Activated CD8-positive, alpha-beta T cell treated with anti-CD3 and anti-CD28 coated beads for 36 hours (primary cell): ENCODE measurements at regions not wholly inside any gene's neighbourhood (a gene's known extent, or its start where the extent isn't known, plus 50 kb on each side); places are given as distances from the start of the nearest gene placed in this dataset.

ENCODE experiments used
- ATAC-seq: fragments of 200-7000 bp; cut with Tn5 transposase; one replicate; pipeline ENCODE4 v1.10.0; 2021; ENCODE audit warnings: mild to moderate bottlenecking, moderate library complexity
- CTCF ChIA-PET: fragments of 350-600 bp; sonication (Branson Sonifier 250); formaldehyde crosslinking; loops from one replicate; lab custom pipeline; 2021; ENCODE audit warnings: antibody characterized with exemption; lab: Charles Lee
- POLR2A ChIA-PET: fragments of 350-600 bp; sonication (Branson Sonifier 250); formaldehyde crosslinking; loops from one replicate; lab custom pipeline; 2021; ENCODE audit warnings: antibody characterized with exemption; lab: Charles Lee
- DNase-seq: peaks from one replicate; pipeline ENCODE4 v3.0.0-alpha.2; 2020
- H3K27ac Mint-ChIP-seq: one replicate; pipeline ENCODE4 v1.8.0; 2021; ENCODE audit warnings: mild to moderate bottlenecking, mixed read lengths
- H3K27me3 Mint-ChIP-seq: one replicate; pipeline ENCODE4 v1.8.0; 2021; ENCODE audit warnings: mixed read lengths
- H3K36me3 Mint-ChIP-seq: one replicate; pipeline ENCODE4 v1.8.0; 2021; ENCODE audit warnings: low read depth, mixed read lengths
- H3K4me1 Mint-ChIP-seq: one replicate; pipeline ENCODE4 v1.8.0; 2021; ENCODE audit warnings: low read depth, mixed read lengths
- H3K4me3 Mint-ChIP-seq: one replicate; pipeline ENCODE4 v1.8.0; 2021; ENCODE audit warnings: mild to moderate bottlenecking, moderate library complexity, mixed read lengths
- H3K9me3 Mint-ChIP-seq: one replicate; pipeline ENCODE4 v1.8.0; 2021; ENCODE audit warnings: mixed read lengths
- intact Hi-C: fragments of 100-400 bp; cut with micrococcal nuclease; formaldehyde crosslinking; loops from one replicate; pipeline ENCODE4 v1.10.0; 2022
- TF ChIP-seq, protein P1 (sequence below): fragments of 200-600 bp; IDR thresholded peaks from one replicate; pipeline ENCODE4 v1.8.0; 2022; ENCODE audit warnings: antibody characterized with exemption, mild to moderate bottlenecking

- ATAC-seq (no peak), DNase-seq (no peak)
- Mint-ChIP-seq H3K9me3 (peaks cover 6% of the 10 kb centered on the region), H3K4me3 (no peak overlapping the region), H3K4me1 (no peaks in the 10 kb centered on the region), H3K27ac (no peak overlapping the region), H3K36me3 (no peaks in the 10 kb centered on the region), H3K27me3 (peaks cover 1% of the 10 kb centered on the region)
- intact Hi-C loops = no loop called here
- TF ChIP-seq, protein P1, sequence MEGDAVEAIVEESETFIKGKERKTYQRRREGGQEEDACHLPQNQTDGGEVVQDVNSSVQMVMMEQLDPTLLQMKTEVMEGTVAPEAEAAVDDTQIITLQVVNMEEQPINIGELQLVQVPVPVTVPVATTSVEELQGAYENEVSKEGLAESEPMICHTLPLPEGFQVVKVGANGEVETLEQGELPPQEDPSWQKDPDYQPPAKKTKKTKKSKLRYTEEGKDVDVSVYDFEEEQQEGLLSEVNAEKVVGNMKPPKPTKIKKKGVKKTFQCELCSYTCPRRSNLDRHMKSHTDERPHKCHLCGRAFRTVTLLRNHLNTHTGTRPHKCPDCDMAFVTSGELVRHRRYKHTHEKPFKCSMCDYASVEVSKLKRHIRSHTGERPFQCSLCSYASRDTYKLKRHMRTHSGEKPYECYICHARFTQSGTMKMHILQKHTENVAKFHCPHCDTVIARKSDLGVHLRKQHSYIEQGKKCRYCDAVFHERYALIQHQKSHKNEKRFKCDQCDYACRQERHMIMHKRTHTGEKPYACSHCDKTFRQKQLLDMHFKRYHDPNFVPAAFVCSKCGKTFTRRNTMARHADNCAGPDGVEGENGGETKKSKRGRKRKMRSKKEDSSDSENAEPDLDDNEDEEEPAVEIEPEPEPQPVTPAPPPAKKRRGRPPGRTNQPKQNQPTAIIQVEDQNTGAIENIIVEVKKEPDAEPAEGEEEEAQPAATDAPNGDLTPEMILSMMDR = no peak
- POLR2A ChIA-PET = no interaction called here
- CTCF ChIA-PET = interaction anchor here (1.2 kb wide), 1 partner anchor 9 kb away, joined by 3 read pairs; no protein-coding TSS in a partner anchor
These were observed 86.2 kb upstream of the SALL3 start for GRCh38 chr18:78893281-78894032.

DNA sequence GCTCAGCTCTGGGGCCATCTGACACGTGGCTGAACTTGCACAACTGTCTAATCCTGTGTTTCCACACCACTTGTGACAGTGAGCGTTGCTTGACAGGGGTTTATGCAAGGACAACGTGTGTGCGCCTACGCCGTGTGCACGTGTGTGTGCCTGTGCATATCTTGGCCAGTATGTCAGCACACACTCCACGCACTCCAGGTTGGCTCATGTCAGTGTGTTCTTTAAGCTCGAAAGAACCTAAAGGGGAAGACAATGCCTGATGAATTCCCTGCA lies 85.6 kb upstream of the SALL3 start:
- intact Hi-C loops = no loop called here
- POLR2A ChIA-PET = no interaction called here

GRCh38 chr18:78895207-78896001 lies 84.2 kb upstream of the SALL3 start:
- peaks cover 1% of the 10 kb centered on the region for H3K27me3 Mint-ChIP-seq

More for the DNA sequence above, 85.6 kb upstream of the SALL3 start:
- Mint-ChIP-seq H3K36me3 (no peaks in the 10 kb centered on the region), H3K27ac (no peak overlapping the region), H3K27me3 (peaks cover 1% of the 10 kb centered on the region), H3K4me3 (no peak overlapping the region), H3K4me1 (no peaks in the 10 kb centered on the region), H3K9me3 (peaks cover 5% of the 10 kb centered on the region)
- TF ChIP-seq, protein P1 = no peak
- CTCF ChIA-PET = interaction anchor here (1.2 kb wide), 1 partner anchor 10 kb away, joined by 3 read pairs; no protein-coding TSS in a partner anchor
- ATAC-seq (no peak), DNase-seq (no peak)

DNA sequence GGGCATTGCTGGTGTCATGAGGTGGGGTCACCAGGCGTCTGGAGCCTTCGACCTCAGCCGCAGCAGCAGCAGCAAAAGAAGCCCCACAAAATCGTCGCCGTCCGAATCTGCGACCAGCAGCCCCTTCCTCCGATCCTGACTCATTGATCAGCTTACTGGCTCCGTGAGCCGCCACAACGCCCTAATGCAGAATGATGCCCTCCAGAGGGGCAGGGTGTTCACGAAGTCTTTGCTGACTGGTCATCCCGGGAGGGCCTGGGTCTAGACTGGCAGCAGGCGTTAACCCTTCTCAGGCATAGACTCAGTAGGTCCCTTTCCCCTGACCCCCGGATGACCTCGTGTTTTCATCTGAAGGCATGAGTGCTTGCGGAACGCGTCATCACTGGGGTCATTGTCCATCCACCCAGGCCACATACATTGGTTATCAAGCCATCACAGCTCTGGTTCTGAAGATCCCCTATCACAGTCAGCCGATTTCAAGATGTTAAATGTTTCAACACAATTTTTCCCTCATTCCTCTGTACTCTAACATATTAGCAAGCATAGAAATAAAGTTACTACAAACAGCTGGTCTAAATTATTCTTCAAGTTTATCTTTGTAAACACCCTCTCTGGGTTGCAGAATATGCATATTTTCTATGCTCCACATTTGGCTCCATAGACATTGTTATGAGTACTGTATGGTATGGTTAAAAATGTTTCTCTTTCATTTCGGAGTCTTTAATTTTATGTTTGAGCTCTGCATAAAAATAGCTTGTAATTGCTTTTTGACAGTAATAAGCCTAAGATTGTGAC lies 83.3 kb upstream of the SALL3 start:
- no peak overlapping the region for H3K27ac Mint-ChIP-seq
- ATAC-seq = no peak
- H3K9me3 Mint-ChIP-seq = no peaks in the 10 kb centered on the region
- H3K4me3 Mint-ChIP-seq = no peak overlapping the region
- POLR2A ChIA-PET = interaction anchor here (0.9 kb wide), 1 partner anchor 43 kb away, joined by 3 read pairs; no protein-coding TSS in a partner anchor
- CTCF ChIA-PET = no interaction called here
- no peaks in the 10 kb centered on the region for H3K4me1 Mint-ChIP-seq
- TF ChIP-seq, protein P1 = no peak
- no peaks in the 10 kb centered on the region for H3K36me3 Mint-ChIP-seq
- no peak for DNase-seq
- H3K27me3 Mint-ChIP-seq = peaks cover 1% of the 10 kb centered on the region
- intact Hi-C loops = no loop called here

More at GRCh38 chr18:78895207-78896001, 84.2 kb upstream of the SALL3 start:
- H3K4me1 Mint-ChIP-seq = no peaks in the 10 kb centered on the region
- no peak for ATAC-seq
- no peak for DNase-seq
- ChIA-PET POLR2A (no interaction called here), CTCF (no interaction called here)
- H3K36me3 Mint-ChIP-seq = no peaks in the 10 kb centered on the region
- H3K4me3 Mint-ChIP-seq = no peak overlapping the region
- no peaks in the 10 kb centered on the region for H3K9me3 Mint-ChIP-seq
- TF ChIP-seq, protein P1 = no peak
- intact Hi-C loops = no loop called here
- no peak overlapping the region for H3K27ac Mint-ChIP-seq
